ENCODE measurements at regions not wholly inside any gene's neighbourhood (a gene's known extent, or its start where the extent isn't known, plus 50 kb on each side); places are given as distances from the start of the nearest gene placed in this dataset.

GRCh38 chr5:82854956-82855355 lies 222.2 kb downstream of the TMEM167A start:
- no peak for DNase-seq (ENCODE audit: low spot score)
- in situ Hi-C loops (cut with MboI; ENCODE audit: low sequenced_read_pairs, unreplicated experiment), result no loop called here
- no peak for TF ChIP-seq CTCF (IDR thresholded peaks at IDR 0.05; ENCODE audit: borderline replicate concordance, control extremely low read depth, extremely low read depth, insufficient read depth, missing control alignments)

GRCh38 chr5:82851471-82851870 lies 225.7 kb downstream of the TMEM167A start:
- TF ChIP-seq CTCF (IDR thresholded peaks at IDR 0.05; ENCODE audit: borderline replicate concordance, control extremely low read depth, extremely low read depth, insufficient read depth, missing control alignments), result no peak
- in situ Hi-C loops (cut with MboI; ENCODE audit: low sequenced_read_pairs, unreplicated experiment), result no loop called here
- no peak for DNase-seq (ENCODE audit: low spot score)

GRCh38 chr5:82850393-82850792 lies 226.8 kb downstream of the TMEM167A start:
- no peak for TF ChIP-seq CTCF (IDR thresholded peaks at IDR 0.05; ENCODE audit: borderline replicate concordance, control extremely low read depth, extremely low read depth, insufficient read depth, missing control alignments)
- in situ Hi-C loops (cut with MboI; ENCODE audit: low sequenced_read_pairs, unreplicated experiment), result no loop called here
- no peak for DNase-seq (ENCODE audit: low spot score)

- no peak for DNase-seq (ENCODE audit: low spot score)
- TF ChIP-seq CTCF (IDR thresholded peaks at IDR 0.05; ENCODE audit: borderline replicate concordance, control extremely low read depth, extremely low read depth, insufficient read depth, missing control alignments), result no peak
- in situ Hi-C loops (cut with MboI; ENCODE audit: low sequenced_read_pairs, unreplicated experiment), result no loop called here
Measured at GRCh38 chr5:82849885-82850284, 227.3 kb downstream of the TMEM167A start.

- no peak for DNase-seq (ENCODE audit: low spot score)
- TF ChIP-seq CTCF (IDR thresholded peaks at IDR 0.05; ENCODE audit: borderline replicate concordance, control extremely low read depth, extremely low read depth, insufficient read depth, missing control alignments), result no peak
- in situ Hi-C loops (cut with MboI; ENCODE audit: low sequenced_read_pairs, unreplicated experiment), result no loop called here
Measured at GRCh38 chr5:82847562-82847961, 229.6 kb downstream of the TMEM167A start.

GRCh38 chr5:82839881-82840280 lies 237.3 kb downstream of the TMEM167A start:
- TF ChIP-seq CTCF (IDR thresholded peaks at IDR 0.05; ENCODE audit: borderline replicate concordance, control extremely low read depth, extremely low read depth, insufficient read depth, missing control alignments), result no peak

GRCh38 chr5:82835488-82835887 lies 241.7 kb downstream of the TMEM167A start:
- TF ChIP-seq CTCF (IDR thresholded peaks at IDR 0.05; ENCODE audit: borderline replicate concordance, control extremely low read depth, extremely low read depth, insufficient read depth, missing control alignments), result no peak
- in situ Hi-C loops (cut with MboI; ENCODE audit: low sequenced_read_pairs, unreplicated experiment), result no loop called here
- DNase-seq (ENCODE audit: low spot score), result no peak

More at GRCh38 chr5:82839881-82840280, 237.3 kb downstream of the TMEM167A start:
- in situ Hi-C loops (cut with MboI; ENCODE audit: low sequenced_read_pairs, unreplicated experiment), result no loop called here
- DNase-seq (ENCODE audit: low spot score), result no peak

All from GM13976 (cell line).